HG03575 (cell line): ENCODE measurements at regions not wholly inside any gene's neighbourhood (a gene's known extent, or its start where the extent isn't known, plus 50 kb on each side); places are given as distances from the start of the nearest gene placed in this dataset.
"Not testable (repeated sequence)": the region's sequence is repeated elsewhere in the genome, so short reads cannot be mapped to it uniquely, and the experiment has no call there.

Source experiments
- ATAC-seq: cut with Tn5 transposase; IDR thresholded peaks from one replicate; pipeline ENCODE4 v1.9.1; 2021; ENCODE audit not compliant: unreplicated experiment, insufficient number of reproducible peaks, low FRiP score; ENCODE audit errors: extremely low read depth

DNA sequence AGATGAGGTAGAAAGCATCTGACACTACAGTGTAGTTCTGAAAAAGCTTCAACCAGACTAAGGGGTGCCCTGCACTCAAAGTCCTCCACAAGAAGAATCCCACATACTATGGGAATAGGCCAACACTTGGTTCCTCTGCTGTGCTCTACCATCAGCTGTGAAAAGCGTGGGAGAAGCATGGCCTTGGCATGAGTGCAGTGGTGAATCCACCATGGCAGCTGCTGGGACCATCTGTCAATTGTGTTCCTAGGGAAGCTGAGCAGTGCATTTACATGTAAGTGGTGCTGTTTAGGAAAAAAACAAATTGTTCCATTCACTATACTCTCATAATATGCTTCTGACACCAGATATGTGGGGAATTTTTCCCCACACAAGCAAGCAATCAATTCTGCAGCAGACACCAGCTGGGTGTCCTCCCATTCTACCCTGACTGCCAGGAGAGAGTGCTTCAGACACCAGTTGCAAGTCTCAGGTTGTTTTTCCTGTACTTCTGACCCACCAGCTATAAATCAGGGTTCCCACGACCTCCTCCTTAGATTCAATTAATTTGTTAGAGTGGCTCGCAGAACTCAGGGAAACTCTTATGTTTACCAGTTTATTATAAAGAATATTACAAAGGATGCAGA, 230.8 kb upstream of the CHRM3 start:
- no peak for ATAC-seq

DNA sequence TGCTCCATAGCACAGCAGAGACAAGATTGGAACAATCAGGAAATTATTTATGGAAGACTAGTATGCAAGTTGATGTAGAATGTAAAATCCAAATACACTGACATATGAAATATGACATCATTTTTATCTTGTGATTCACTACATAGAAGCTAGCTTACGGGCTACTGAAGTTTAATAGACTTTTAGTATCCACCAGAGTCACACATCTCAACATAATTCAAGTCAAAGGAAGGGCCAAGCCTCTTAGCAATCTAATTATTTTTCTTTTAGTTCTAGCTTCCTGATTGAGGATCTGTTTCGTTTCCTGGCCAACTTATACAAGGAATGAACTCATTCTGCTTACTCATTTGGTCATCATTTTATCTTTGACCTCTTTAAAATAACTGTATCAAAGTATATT, 234.4 kb upstream of the CHRM3 start:
- no peak for ATAC-seq

DNA sequence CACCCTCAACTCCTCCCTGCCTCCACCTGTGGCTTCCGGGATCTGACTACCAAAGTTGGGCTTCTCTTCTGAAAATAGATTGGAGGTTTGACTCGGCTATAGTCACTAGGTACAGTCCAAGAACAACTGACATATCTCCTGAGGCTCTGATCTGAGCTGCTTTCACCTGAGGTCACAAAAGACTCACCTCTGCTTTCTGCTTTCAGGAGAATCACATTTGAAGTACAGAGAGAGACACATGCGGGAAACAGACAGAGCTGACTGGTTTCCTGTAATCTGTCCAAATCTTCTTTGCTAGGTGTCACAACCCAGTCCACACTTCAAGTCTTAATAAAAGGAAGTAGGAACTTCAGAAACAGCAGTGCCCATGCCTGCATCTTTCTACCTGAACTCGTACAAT, 245.4 kb upstream of the CHRM3 start:
- no peak for ATAC-seq

DNA sequence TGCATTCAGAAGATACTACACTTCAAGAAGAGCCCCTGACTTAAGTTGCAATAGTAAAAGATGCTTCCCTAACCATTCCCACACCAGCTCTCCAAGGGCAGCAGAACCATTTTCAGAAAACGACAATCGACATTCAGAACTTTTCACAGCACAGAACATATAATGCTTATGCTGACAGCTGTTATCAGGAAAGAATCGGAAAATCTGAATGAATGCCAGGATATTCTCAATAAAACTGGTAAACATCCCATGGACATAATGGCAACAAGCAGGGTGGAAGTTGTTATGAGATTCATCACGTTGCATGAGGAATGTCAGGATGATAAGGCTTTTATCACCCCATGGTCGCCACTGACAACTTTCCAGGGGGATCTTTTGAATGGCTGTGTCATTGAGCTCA, 246.6 kb upstream of the CHRM3 start:
- no peak for ATAC-seq

DNA sequence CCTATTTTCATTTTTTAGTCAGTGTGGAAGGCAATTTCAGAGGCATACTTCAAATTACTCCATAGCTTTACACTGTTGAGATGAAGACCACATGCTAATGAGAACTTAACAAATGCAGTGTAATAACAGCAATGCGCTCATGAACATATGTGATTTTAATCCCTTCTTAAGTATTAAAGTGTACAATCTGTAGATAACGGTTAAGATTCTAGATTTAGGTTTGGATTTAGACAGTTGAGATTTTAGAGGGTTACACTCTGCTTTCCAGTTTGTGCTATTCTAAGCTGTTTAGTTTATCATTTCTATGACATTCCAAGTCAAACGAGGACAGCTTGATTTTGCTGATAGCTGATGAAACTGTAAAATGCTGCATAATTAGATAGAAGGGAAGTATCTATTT, 257.8 kb upstream of the CHRM3 start:
- ATAC-seq, result no peak

DNA sequence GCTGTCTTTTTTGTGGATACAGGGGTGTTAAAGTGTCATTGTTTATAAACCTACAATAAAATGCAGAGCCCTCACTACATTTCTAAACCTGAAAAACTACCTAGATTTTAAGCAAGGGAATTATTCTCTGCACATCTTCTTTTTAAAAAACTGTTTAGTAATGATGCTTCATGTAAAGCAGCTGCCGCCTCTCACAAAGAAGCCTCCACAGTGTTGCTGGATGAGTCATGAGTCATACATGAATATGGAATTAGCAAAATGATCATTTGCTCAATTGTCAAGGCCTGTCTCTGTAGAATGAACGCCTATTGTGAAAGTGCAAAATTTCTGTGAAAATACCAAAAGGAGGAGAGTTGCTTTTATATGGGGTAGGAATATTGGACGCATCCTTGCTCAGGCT, 259.5 kb upstream of the CHRM3 start:
- no peak for ATAC-seq

DNA sequence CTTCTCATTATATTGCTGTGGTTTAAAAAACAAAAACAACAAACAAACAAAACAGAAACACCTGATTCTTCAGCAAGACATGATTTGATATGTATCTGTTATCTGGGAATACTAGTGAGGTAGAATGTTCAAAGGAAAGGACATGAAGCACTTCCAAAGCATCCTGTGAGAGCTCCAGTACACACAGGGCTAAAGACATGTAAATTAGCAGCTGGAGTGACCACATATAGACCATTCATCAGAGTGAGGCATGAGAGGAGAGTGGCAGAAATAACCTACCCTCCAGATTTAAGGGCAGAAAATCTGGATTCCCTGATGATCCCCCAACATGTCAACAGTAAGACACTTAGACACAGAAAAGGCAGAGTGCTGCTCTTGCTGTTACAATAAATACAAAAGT, 260.5 kb upstream of the CHRM3 start:
- ATAC-seq, result no peak

DNA sequence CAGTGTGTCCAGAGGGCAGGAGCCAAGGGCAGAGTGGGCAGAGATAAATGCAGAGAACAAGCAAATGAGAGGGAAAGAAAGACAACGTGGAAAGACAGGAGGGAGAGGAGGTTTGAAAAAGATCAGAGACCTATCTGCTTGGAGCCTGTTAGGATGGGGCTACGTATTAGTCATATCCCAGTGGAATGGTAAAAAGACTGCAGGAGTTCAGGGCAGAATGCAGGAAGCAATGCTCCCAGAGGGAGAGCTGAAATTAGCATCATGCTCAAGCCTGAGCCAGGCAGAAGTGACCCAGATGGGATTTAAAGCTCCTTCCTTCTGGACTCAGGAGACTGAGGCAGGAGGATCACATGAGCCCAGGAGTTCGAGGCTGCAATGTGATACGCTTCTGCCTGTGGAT, 261.3 kb upstream of the CHRM3 start:
- no peak for ATAC-seq

DNA sequence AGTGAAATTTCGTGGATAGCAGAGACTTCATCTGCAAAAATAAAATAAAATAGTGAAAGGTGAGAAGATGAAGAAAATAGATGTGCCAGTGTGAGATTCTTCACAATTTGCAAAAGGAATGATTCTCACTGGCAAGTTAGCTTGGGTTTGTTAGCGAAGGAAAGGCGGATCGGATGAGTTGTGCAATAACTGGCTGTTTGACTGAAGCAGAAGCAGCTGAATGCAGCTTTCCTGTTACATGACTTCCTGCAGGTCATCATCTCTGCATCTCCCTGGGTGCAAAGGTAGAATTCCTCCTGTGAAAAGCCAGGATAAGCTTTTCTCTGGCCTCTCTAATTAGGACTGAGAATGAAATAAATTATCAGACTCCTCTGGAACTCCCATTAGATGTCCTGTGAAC, 263.1 kb upstream of the CHRM3 start:
- no peak for ATAC-seq

DNA sequence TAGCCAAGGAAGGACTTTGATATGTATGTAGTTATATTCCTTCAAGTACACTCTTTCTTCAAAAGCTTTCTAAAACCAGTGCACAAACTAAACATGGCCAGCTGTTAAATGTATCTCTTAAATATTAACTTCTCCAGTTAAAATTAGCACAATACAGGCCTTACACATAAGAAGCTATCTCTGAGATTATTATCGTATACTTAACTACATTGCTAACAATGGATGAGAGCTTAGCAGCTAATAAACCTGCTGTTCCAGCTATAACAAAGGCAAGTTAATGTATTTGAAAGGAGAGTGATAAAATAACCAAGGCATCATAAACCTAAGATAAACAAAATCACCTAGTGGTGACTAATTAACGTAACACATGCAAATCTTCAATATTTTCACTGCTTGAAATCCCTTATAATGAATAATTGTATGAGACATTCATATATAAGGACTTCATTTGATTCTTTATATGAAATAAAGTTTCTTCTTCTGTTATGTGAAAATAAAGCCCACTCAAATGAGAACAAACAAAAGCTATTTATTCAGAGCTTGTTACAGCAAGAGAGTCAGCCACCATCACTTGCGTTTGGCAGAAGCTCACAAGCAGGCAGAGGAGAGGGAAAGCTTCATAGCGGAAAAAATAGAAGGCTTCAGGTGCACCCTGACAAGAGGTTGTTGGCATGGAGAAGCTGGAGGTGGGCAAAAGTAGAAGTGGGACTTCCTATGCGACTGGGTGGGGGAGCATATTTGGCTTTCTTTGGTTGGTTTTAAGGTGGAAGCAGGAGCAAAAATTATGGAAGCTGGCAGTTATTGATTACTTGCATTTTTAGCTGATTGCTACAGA, 274.1 kb upstream of the CHRM3 start:
- no peak for ATAC-seq

DNA sequence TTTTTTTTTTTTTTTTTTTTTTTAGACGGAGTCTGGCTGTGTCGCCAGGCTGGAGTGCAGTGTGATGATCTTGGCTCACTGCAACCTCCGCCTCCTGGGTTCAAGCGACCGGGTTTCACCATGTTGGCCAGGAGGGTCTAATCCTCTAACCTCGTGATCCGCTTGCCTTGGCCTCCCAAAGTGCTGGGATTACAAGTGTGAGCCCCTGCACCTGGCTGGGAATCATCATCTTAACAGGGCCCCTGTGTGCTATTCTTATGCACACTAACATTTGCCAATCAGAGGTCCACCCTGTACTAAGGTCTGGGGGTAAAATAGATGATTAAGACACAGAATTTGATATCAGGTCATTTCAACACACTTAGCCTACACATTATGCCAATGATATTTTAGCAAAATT, 278.7 kb upstream of the CHRM3 start:
- ATAC-seq, result no peak

DNA sequence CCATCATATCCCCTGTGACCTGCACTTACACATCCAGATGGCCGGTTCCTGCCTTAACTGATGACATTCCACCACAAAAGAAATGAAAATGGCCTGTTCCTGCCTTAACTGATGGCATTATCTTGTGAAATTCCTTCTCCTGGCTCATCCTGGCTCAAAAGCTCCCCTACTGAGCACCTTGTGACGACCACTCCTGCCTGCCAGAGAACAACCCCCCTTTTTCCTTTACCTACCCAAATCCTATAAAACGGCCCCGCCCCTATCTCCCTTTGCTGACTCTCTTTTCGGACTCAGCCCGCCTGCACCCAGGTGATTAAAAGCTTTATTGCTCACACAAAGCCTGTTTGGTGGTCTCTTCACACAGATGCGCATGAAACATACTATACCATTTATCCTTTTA, 279.7 kb upstream of the CHRM3 start:
- not testable (repeated sequence) for ATAC-seq

DNA sequence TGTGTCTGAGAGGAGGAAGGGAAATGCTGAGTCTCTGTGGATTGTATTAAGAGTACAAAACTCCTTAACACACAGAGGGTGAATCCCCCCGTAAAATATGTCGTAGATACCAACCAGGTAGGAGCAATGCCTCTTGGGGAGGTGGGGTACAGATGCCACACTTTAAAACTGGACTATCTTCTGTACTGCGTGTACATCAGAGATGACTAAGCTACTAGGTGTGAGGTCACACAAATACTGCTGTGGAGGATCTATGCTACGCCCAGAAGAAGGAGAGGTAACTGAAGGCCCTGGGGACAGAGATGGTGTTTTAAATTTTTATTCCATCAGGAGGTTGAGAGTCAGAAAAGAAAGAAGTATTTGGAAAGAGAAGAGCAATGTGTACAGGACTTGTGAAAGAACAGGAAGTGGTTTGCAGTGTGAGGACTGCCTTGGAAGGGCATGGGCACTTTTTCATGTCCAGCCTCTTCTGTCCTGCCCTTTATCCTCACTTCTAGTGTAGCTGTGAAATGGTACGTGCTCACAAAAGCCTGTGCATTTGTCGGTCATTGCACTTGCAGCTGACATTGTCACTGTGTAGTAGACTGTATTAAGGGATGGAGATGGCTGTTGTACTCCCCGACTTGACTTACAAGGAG, 287.8 kb upstream of the CHRM3 start:
- ATAC-seq, result no peak

DNA sequence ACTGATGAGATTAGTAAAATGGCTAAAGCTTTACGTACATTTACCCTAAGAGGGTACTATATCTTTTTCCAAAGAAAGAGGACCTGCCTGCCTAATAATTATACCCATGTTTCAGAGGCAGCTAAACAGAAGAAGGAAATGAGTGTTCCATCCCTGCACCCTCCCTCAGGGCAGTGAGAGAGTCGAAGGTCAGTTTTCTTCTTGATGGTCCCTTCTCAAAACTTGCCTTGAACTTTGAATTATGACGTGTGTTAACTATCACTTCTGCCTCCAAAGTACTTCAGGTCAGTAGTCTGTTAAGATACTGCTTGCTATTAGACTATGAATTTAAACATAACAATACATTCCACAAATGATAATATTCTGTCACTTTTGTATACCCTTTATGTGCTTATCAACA, 294.8 kb upstream of the CHRM3 start:
- ATAC-seq, result no peak

DNA sequence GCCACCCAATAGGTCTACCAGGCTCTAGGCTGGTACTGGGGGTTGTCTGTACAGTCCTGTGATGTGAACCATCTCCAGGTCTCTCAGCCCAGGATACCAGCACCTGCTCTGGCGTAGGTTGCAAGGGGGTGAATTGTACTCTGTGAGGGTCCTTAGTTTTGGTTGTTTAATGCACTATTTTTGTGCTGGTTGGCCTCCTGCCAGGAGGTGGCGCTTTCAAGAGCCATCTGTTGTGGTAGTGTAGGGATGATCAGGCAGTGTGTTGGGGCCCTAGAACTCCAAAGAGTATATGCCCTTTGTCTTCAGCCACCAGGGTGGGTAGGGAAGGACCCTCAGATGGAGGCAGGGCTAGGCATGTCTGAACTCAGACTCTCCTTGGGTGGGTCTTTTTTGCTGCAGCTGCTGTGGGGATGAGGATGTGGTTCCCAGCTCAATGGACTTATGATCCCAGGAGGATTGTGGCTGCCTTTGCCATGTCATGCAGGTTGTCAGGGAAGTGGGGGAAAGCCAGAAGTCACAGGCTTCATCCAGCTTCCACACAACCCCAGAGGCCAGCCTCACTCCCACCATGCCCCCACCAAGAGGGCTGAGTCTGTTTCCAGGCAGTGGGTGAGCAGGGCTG, 301.8 kb upstream of the CHRM3 start:
- ATAC-seq, result no peak

DNA sequence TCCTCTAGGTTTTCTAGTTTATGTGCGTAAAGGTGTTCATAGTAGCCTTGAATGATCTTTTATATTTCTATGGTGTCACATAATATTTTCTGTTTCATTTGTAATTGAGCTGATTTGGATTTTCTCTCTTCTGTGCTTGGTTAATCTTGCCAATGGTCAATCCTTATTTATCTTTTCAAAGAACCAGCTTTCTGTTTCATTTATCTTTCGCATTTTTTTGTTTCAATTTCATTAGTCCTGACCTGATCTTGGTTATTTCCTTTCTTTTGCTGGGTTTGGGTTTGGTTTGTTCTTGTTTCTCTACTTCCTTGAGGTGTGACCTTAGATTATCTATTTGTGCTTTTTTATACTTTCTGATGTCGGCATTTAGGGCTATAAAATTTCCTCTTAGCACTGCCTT, 304.4 kb upstream of the CHRM3 start:
- not testable (repeated sequence) for ATAC-seq

DNA sequence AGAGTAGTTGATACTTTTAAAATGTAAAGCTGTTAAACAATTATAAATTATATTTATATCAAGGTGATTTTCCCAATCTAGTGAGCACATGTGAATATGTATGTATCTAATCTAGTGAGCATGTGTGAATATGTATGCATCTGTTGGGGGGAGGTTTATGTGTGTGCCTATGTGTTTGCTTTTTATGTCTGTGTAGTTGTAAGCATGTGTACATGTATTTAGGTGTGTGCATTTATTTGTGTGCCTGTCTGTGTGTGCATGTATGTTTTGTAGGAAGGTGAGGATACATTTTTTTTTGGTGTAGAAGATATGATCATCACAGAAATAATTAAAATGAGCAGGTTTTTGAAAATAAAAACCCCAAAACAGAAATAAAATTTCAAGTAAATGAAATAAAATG, 318.9 kb upstream of the CHRM3 start:
- no peak for ATAC-seq

DNA sequence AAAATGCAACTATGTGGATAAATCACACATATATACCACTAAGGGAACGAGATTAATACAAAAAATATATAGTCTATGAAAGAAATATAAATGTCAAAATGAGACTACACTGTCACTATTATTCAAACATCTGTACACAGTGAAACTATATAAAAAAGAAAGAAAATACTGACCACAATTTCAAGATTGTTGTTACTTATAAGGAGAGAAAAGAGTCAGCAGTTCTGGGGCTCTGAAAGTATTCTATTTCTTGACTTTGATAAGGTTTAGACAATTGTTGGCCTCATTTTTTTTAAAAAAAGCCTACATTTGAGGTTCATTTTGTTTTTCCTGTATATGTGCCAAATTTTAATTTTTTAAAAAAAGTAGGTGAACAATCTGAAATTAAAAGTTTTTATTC, 319.3 kb upstream of the CHRM3 start:
- ATAC-seq, result no peak

DNA sequence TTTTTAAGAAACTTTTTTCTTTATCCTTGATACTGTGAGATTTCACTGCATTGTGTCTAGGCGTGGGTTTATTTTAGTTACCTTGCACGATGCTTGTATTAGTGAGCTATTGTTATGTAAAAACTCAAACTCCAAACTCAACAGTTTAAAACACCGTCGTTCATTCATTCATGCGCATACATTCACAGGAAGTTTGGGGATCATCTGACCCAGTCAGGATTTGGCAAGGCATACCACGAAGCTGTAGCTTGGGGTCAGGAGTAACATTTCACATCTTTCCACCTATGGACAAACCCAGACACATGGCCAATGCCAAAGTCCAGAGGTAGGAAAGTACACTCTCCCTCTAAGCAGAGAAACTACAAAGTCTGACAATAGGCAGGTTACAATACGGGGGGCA, 324.6 kb upstream of the CHRM3 start:
- no peak for ATAC-seq

DNA sequence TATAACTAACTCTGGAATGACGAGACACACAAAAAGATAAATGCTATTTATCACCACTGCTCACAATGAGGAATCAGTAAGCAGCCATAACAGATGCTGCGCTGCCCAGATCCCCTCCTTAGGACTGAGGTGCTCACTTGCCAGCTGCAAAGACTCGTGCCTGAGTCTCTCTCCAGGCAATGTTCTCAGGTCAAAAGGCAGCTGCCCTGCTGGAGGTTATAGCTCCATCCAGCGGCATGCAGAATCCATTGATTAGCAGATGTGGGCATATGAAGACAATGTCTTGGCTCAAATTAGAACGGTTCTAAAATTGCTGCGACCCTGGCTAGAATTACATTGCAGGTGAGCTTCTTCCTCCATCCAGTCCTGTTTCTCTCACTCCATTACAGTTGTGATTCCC, 328.2 kb upstream of the CHRM3 start:
- ATAC-seq, result no peak
